IMR-90 (cell line): ENCODE measurements at regions not wholly inside any gene's neighbourhood (a gene's known extent, or its start where the extent isn't known, plus 50 kb on each side); places are given as distances from the start of the nearest gene placed in this dataset.

Experiments
- ATAC-seq: fragments of 200-7000 bp; cut with Tn5 transposase; 2 replicates; pipeline ENCODE4 v1.9.1; 2020; ENCODE audit warnings: low read depth, mild to moderate bottlenecking, moderate library complexity
- BruUV-seq: library from RNA; stranded (reverse); fragments of 400-500 nt; replicated peaks from 2 replicates; lab custom pipeline; 2021; lab: Mats Ljungman, UMichigan
- CTCF ChIA-PET: fragments of 300-600 bp; formaldehyde crosslinking; extraction: SDS; loops from one replicate; lab custom pipeline; 2021; ENCODE audit warnings: antibody characterized with exemption; lab: Yijun Ruan, JAX
- POLR2A ChIA-PET: fragments of 300-600 bp; sonication (Branson Sonifier 250); formaldehyde crosslinking; loops from one replicate; lab custom pipeline; 2022; ENCODE audit warnings: antibody characterized with exemption; ENCODE audit not compliant: unreplicated experiment; lab: Charles Lee
- DNase-seq: peaks from one replicate; pipeline ENCODE4 v3.0.0; 2013
- H2AFZ ChIP-seq: replicated peaks from 2 replicates; pipeline ENCODE3; 2013; ENCODE audit warnings: low read length, mild to moderate bottlenecking; ENCODE audit not compliant: poor library complexity
- H2AK5ac ChIP-seq: 2 replicates; pipeline ENCODE4 v1.6.1; 2013; ENCODE audit warnings: low read depth, low read length, inconsistent platforms
- H2AK9ac ChIP-seq: replicated peaks from 2 replicates; pipeline ENCODE3; 2013; ENCODE audit warnings: mild to moderate bottlenecking, low read depth, low read length, moderate library complexity; ENCODE audit not compliant: poor library complexity
- H2BK120ac ChIP-seq: 2 replicates; pipeline ENCODE4 v1.6.1; 2013; ENCODE audit warnings: low read depth, low read length, inconsistent platforms
- H2BK15ac ChIP-seq: 3 replicates; pipeline ENCODE4 v1.6.1; 2013; ENCODE audit warnings: low read depth, low read length, inconsistent platforms
- H2BK20ac ChIP-seq: 2 replicates; pipeline ENCODE4 v1.6.1; 2013; ENCODE audit warnings: low read depth, mild to moderate bottlenecking, inconsistent platforms, low read length, moderate library complexity
- H2BK5ac ChIP-seq: 2 replicates; pipeline ENCODE4 v1.6.1; 2013; ENCODE audit warnings: mild to moderate bottlenecking, low read depth, low read length, inconsistent platforms; ENCODE audit not compliant: poor library complexity, severe bottlenecking
- H3K14ac ChIP-seq: replicated peaks from 2 replicates; pipeline ENCODE4 v1.6.1; 2013; ENCODE audit warnings: low read depth, low read length, inconsistent platforms
- H3K18ac ChIP-seq: 2 replicates; pipeline ENCODE4 v1.6.1; 2013; ENCODE audit warnings: low read depth, low read length, control low read depth
- H3K23ac ChIP-seq: 2 replicates; pipeline ENCODE4 v1.6.1; 2013; ENCODE audit warnings: low read depth, low read length, inconsistent platforms
- H3K27ac ChIP-seq: 2 replicates; pipeline ENCODE4 v1.5.1; 2013; ENCODE audit warnings: mild to moderate bottlenecking, control low read depth, low read length; ENCODE audit not compliant: insufficient read depth
- H3K27me3 ChIP-seq: 2 replicates; pipeline ENCODE4 v1.6.1; 2013; ENCODE audit warnings: low read length; ENCODE audit not compliant: control insufficient read depth, insufficient read depth
- H3K36me3 ChIP-seq: 2 replicates; pipeline ENCODE4 v1.6.1; 2013; ENCODE audit warnings: low read length, mixed read lengths; ENCODE audit not compliant: control insufficient read depth, insufficient read depth
- H3K4ac ChIP-seq: 2 replicates; pipeline ENCODE4 v1.6.1; 2013; ENCODE audit warnings: low read depth, low read length, inconsistent platforms
- H3K4me1 ChIP-seq: 2 replicates; pipeline ENCODE4 v1.6.1; 2013; ENCODE audit warnings: low read length, mixed read lengths; ENCODE audit not compliant: control insufficient read depth, insufficient read depth
- H3K4me2 ChIP-seq: 2 replicates; pipeline ENCODE4 v1.6.1; 2013; ENCODE audit warnings: low read depth, mild to moderate bottlenecking, control low read depth, low read length, moderate library complexity
- H3K4me3 ChIP-seq: 2 replicates; pipeline ENCODE4 v1.5.1; 2013; ENCODE audit warnings: low read depth, mild to moderate bottlenecking, control low read depth, low read length, moderate library complexity; ENCODE audit not compliant: insufficient read depth
- H3K56ac ChIP-seq: 2 replicates; pipeline ENCODE4 v1.6.1; 2013; ENCODE audit warnings: low read length, inconsistent platforms; ENCODE audit not compliant: insufficient read depth; ENCODE audit errors: extremely low read depth
- H3K79me1 ChIP-seq, 2 experiments: 2 replicates each; pipeline ENCODE4 v1.6.1; 2013; ENCODE audit warnings: low read length in 2 of 2, inconsistent platforms in 1 of 2, low read depth in 1 of 2
- H3K9ac ChIP-seq: 2 replicates; pipeline ENCODE4 v1.6.1; 2013; ENCODE audit warnings: low read depth, low read length, control low read depth
- H3K9me1 ChIP-seq: 2 replicates; pipeline ENCODE4 v1.6.1; 2013; ENCODE audit warnings: low read length, inconsistent platforms; ENCODE audit not compliant: insufficient read depth
- H3K9me3 ChIP-seq: 2 replicates; pipeline ENCODE4 v1.6.1; 2013; ENCODE audit warnings: low read length; ENCODE audit not compliant: control insufficient read depth, insufficient read depth
- H4K20me1 ChIP-seq: 2 replicates; pipeline ENCODE4 v1.6.1; 2013; ENCODE audit warnings: low read length, inconsistent platforms; ENCODE audit not compliant: insufficient read depth
- H4K5ac ChIP-seq: 2 replicates; pipeline ENCODE4 v1.6.1; 2013; ENCODE audit warnings: mild to moderate bottlenecking, low read depth, low read length, control low read depth
- H4K8ac ChIP-seq, 2 experiments: 2 replicates each; pipeline ENCODE4 v1.6.1; 2013; ENCODE audit warnings: low read depth in 2 of 2, low read length in 2 of 2, control low read depth in 1 of 2, inconsistent platforms in 1 of 2
- H4K91ac ChIP-seq: 2 replicates; pipeline ENCODE4 v1.6.1; 2013; ENCODE audit warnings: low read depth, low read length, inconsistent platforms; ENCODE audit not compliant: insufficient read depth
- BHLHE40 ChIP-seq: fragments of 150-350 bp; IDR thresholded peaks from 2 replicates; pipeline ENCODE4 v1.6.1; 2016; ENCODE audit warnings: mild to moderate bottlenecking, low read depth, low read length
- CEBPB ChIP-seq: IDR thresholded peaks from 2 replicates; pipeline ENCODE4 v1.6.1; 2012; ENCODE audit warnings: low read depth, low read length, improper control_type of control experiment
- CHD1 ChIP-seq: IDR thresholded peaks from 2 replicates; pipeline ENCODE4 v1.6.1; 2012; ENCODE audit warnings: low read depth, low read length, improper control_type of control experiment
- FOS ChIP-seq: fragments of 150-350 bp; IDR thresholded peaks from 2 replicates; pipeline ENCODE4 v1.6.1; 2016; ENCODE audit warnings: low read depth, low read length
- MAFK ChIP-seq: IDR thresholded peaks from 2 replicates; pipeline ENCODE4 v1.6.1; 2012; ENCODE audit warnings: low read depth, low read length, improper control_type of control experiment
- MAZ ChIP-seq: IDR thresholded peaks from 2 replicates; pipeline ENCODE4 v1.6.1; 2012; ENCODE audit warnings: low read depth, mild to moderate bottlenecking, low read length, improper control_type of control experiment, moderate library complexity, borderline replicate concordance
- MXI1 ChIP-seq: IDR thresholded peaks from 2 replicates; pipeline ENCODE4 v1.6.1; 2012; ENCODE audit warnings: low read depth, mild to moderate bottlenecking, low read length, moderate library complexity, borderline replicate concordance
- NFE2L2 ChIP-seq: fragments of 150-350 bp; IDR thresholded peaks from 2 replicates; pipeline ENCODE4 v1.6.1; 2016; ENCODE audit warnings: low read depth, mild to moderate bottlenecking, low read length
- POLR2A ChIP-seq: IDR thresholded peaks from 2 replicates; pipeline ENCODE4 v1.6.1; 2012; ENCODE audit warnings: mild to moderate bottlenecking, low read depth, low read length
- RAD21 ChIP-seq: IDR thresholded peaks from 2 replicates; pipeline ENCODE4 v1.6.1; 2012; ENCODE audit warnings: low read length, improper control_type of control experiment
- RCOR1 ChIP-seq: IDR thresholded peaks from 2 replicates; pipeline ENCODE4 v1.6.1; 2012; ENCODE audit warnings: mild to moderate bottlenecking, low read length, improper control_type of control experiment; ENCODE audit not compliant: insufficient replicate concordance
- RFX5 ChIP-seq: IDR thresholded peaks from 2 replicates; pipeline ENCODE4 v1.8.0; 2012; ENCODE audit warnings: low read depth, mild to moderate bottlenecking, low read length, moderate library complexity
- SMC3 ChIP-seq: fragments of 150-350 bp; IDR thresholded peaks from 2 replicates; pipeline ENCODE4 v1.6.1; 2016; ENCODE audit warnings: low read depth, mild to moderate bottlenecking, antibody characterized with exemption, low read length, moderate library complexity
- WGBS, 2 experiments: methylation state at CpG; one replicate each; pipeline versions ENCODE4 v1.1.5 to v1.1.7; 2013; ENCODE audit warnings: missing lambda C conversion rate in 2 of 2; ENCODE audit not compliant: insufficient read length in 1 of 2; ENCODE audit errors: extremely low coverage in 2 of 2; 5-methylcytosine and 5-hydroxymethylcytosine counted together
- dilution Hi-C: fragments of 300-500 bp; cut with HindIII; formaldehyde crosslinking; loops from one replicate; pipeline ENCODE4 v1.14.3; 2018; ENCODE audit warnings: low sequenced_read_pairs; ENCODE audit not compliant: unreplicated experiment
- in situ Hi-C: fragments of 300-500 bp; cut with MboI; formaldehyde crosslinking; loops from 3 replicates; pipeline ENCODE4 v1.14.3; 2019; ENCODE audit warnings: low sequenced_read_pairs, inconsistent platforms, mixed read lengths
- intact Hi-C: fragments of 100-400 bp; cut with micrococcal nuclease; formaldehyde crosslinking; loops from 2 replicates; pipeline ENCODE4 v1.10.0; 2022
- TF ChIP-seq, protein P1 (sequence below): fragments of 150-350 bp; IDR thresholded peaks from 2 replicates; pipeline ENCODE4 v1.6.1; 2017; ENCODE audit warnings: mild to moderate bottlenecking, antibody characterized with exemption, low read length, low read depth
- TF ChIP-seq, protein P2 (sequence below): conservative IDR thresholded peaks from 2 replicates; pipeline ENCODE4 v1.5.1; 2012; ENCODE audit warnings: mild to moderate bottlenecking, low read depth, low read length, improper control_type of control experiment
- TF ChIP-seq, protein P3 (sequence below): fragments of 150-350 bp; IDR thresholded peaks from 2 replicates; pipeline ENCODE4 v1.6.1; 2016; ENCODE audit warnings: low read depth, mild to moderate bottlenecking, low read length, moderate library complexity, borderline replicate concordance

DNA sequence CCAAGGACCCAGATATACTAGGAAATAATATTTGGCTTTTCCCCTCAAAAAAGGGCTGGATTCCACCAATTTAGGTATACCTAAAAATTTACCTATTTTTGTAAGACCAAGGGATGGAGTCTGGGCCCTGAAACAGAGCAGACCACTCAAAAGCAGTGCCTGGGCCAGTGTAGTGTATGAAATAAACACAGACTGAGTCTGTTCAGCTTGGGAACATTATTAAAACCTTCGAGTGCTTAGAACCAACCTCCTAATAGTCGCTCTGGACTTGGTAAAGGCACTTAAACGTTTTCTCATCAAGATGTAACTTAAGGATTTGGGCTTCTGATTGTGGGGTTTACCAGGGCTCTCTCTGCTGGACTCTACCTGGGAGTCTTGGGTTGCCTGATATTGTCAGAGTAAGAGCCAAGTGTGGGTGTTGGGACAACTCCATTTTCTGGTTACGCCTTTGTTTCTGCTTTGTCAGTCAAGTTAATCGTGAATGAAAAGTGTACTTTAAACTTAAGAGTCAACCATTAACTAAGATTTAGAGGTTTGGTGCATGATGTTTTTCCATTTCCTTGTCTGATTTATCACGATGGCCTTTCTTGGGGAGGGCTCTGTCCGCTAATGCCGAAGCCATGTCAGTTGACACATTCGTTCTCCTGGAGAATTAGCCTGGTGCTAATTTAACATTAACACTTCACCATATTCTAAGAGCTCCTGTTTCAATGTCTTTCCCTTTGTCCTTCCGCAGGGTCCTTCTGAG, 221.0 kb upstream of the TPM1 start:
- H3K18ac ChIP-seq = no peak overlapping the region
- H2AFZ ChIP-seq = no peak overlapping the region
- in situ Hi-C loops = no loop called here
- intact Hi-C loops = loop anchor here (5.0 kb wide), 1 partner anchor 61 kb away; no protein-coding TSS in a partner anchor
- peaks cover 13% of the 10 kb centered on the region for H3K9me1 ChIP-seq
- no peak overlapping the region for H3K4me3 ChIP-seq
- no TSS peak for BruUV-seq
- no peak overlapping the region for H3K14ac ChIP-seq
- no peak overlapping the region for H3K4me2 ChIP-seq
- H2BK15ac ChIP-seq = no peak overlapping the region
- no peak overlapping the region for H4K8ac ChIP-seq
- CTCF ChIA-PET = no interaction called here
- H2BK120ac ChIP-seq = no peak overlapping the region
- peaks cover 11% of the 10 kb centered on the region for H3K4me1 ChIP-seq
- TF ChIP-seq, protein P1, sequence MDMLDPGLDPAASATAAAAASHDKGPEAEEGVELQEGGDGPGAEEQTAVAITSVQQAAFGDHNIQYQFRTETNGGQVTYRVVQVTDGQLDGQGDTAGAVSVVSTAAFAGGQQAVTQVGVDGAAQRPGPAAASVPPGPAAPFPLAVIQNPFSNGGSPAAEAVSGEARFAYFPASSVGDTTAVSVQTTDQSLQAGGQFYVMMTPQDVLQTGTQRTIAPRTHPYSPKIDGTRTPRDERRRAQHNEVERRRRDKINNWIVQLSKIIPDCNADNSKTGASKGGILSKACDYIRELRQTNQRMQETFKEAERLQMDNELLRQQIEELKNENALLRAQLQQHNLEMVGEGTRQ = no peak
- TF ChIP-seq CEBPB (no peak), MXI1 (no peak), CHD1 (no peak), RFX5 (no peak), NFE2L2 (no peak), MAZ (no peak), RAD21 (no peak), SMC3 (no peak), FOS (no peak), POLR2A (no peak), RCOR1 (no peak), BHLHE40 (no peak), MAFK (no peak)
- TF ChIP-seq, protein P2, sequence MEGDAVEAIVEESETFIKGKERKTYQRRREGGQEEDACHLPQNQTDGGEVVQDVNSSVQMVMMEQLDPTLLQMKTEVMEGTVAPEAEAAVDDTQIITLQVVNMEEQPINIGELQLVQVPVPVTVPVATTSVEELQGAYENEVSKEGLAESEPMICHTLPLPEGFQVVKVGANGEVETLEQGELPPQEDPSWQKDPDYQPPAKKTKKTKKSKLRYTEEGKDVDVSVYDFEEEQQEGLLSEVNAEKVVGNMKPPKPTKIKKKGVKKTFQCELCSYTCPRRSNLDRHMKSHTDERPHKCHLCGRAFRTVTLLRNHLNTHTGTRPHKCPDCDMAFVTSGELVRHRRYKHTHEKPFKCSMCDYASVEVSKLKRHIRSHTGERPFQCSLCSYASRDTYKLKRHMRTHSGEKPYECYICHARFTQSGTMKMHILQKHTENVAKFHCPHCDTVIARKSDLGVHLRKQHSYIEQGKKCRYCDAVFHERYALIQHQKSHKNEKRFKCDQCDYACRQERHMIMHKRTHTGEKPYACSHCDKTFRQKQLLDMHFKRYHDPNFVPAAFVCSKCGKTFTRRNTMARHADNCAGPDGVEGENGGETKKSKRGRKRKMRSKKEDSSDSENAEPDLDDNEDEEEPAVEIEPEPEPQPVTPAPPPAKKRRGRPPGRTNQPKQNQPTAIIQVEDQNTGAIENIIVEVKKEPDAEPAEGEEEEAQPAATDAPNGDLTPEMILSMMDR = no peak
- TF ChIP-seq, protein P3, sequence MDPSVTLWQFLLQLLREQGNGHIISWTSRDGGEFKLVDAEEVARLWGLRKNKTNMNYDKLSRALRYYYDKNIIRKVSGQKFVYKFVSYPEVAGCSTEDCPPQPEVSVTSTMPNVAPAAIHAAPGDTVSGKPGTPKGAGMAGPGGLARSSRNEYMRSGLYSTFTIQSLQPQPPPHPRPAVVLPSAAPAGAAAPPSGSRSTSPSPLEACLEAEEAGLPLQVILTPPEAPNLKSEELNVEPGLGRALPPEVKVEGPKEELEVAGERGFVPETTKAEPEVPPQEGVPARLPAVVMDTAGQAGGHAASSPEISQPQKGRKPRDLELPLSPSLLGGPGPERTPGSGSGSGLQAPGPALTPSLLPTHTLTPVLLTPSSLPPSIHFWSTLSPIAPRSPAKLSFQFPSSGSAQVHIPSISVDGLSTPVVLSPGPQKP = no peak
- H2BK5ac ChIP-seq = no peak overlapping the region
- no peak overlapping the region for H4K5ac ChIP-seq
- no peak overlapping the region for H4K91ac ChIP-seq
- H3K56ac ChIP-seq = no peak overlapping the region
- ATAC-seq = no peak
- H4K20me1 ChIP-seq = no peaks in the 10 kb centered on the region
- POLR2A ChIA-PET = no interaction called here
- peaks cover 3% of the 10 kb centered on the region; the same call in 1 of the 2 replicates for H3K36me3 ChIP-seq
- H2AK9ac ChIP-seq = no peak overlapping the region
- no peak overlapping the region for H3K4ac ChIP-seq
- no peaks in the 10 kb centered on the region for H3K9me3 ChIP-seq
- dilution Hi-C loops = no loop called here
- H3K27me3 ChIP-seq = no peaks in the 10 kb centered on the region
- WGBS, 2 experiments = 100% methylated on average over 2 of the region's 10 CpGs; no CpG with 5 or more reads in 1 of the 2 experiments
- H3K27ac ChIP-seq = no peak overlapping the region
- no peak overlapping the region for H3K23ac ChIP-seq
- H2BK20ac ChIP-seq = no peak overlapping the region
- H3K79me1 ChIP-seq = peaks cover 0 to 11% of the 10 kb centered on the region in 2 experiments; a peak in 2 of 4 replicates
- no peak overlapping the region for H3K9ac ChIP-seq
- no peak overlapping the region for H2AK5ac ChIP-seq
- no peak for DNase-seq
